B cell (primary cell): ENCODE measurements at regions not wholly inside any gene's neighbourhood (a gene's known extent, or its start where the extent isn't known, plus 50 kb on each side); places are given as distances from the start of the nearest gene placed in this dataset.

ENCODE experiments used
- ATAC-seq: fragments of 200-7000 bp; cut with Tn5 transposase; one replicate; pipeline ENCODE4 v1.10.0; 2021; ENCODE audit warnings: low read depth, mild to moderate bottlenecking, moderate number of reproducible peaks, moderate library complexity
- CTCF ChIA-PET: fragments of 350-600 bp; sonication (Branson Sonifier 250); formaldehyde crosslinking; loops from one replicate; lab custom pipeline; 2021; ENCODE audit warnings: antibody characterized with exemption, inconsistent platforms; lab: Charles Lee
- POLR2A ChIA-PET: fragments of 350-600 bp; sonication (Branson Sonifier 250); formaldehyde crosslinking; loops from one replicate; lab custom pipeline; 2021; ENCODE audit warnings: antibody characterized with exemption; lab: Charles Lee
- DNase-seq: peaks from one replicate; pipeline ENCODE4 v3.0.0; 2013
- H2AFZ ChIP-seq: 2 replicates; pipeline ENCODE4 v1.6.1; 2012; ENCODE audit warnings: mild to moderate bottlenecking, low read depth, low read length; ENCODE audit not compliant: insufficient read depth, poor library complexity, severe bottlenecking
- H3K27ac ChIP-seq, 2 donors: 1 replicate in 1 of 2; 2 replicates in 1 of 2; pipeline ENCODE4 v1.5.1; 2012 to 2013; ENCODE audit warnings: low read length in 2 of 2, mild to moderate bottlenecking in 2 of 2, moderate library complexity in 1 of 2
- H3K27me3 ChIP-seq, 4 experiments: fragments of 200-600 bp in 1 of 4; sonication (generic) in 1 of 4; replicated peaks in 1 of 4; 1 replicate in 2 of 4; 2 replicates in 2 of 4; pipeline versions ENCODE4 v1.6.1 to v1.7.0; 2013 to 2016; ENCODE audit warnings: low read length in 3 of 4, mild to moderate bottlenecking in 2 of 4, mixed read lengths in 1 of 4, moderate library complexity in 1 of 4; ENCODE audit not compliant: insufficient read depth in 4 of 4, control insufficient read depth in 3 of 4; ENCODE audit errors: control extremely low read depth in 1 of 4
- H3K36me3 ChIP-seq, 2 experiments: replicated peaks in 1 of 2; 1 replicate in 1 of 2; 2 replicates in 1 of 2; pipeline versions ENCODE4 v1.6.1 to v1.7.1; 2013; ENCODE audit warnings: low read length in 1 of 2; ENCODE audit not compliant: insufficient read depth in 2 of 2, control insufficient read depth in 1 of 2; ENCODE audit errors: control extremely low read depth in 1 of 2, extremely low read depth in 1 of 2
- H3K4me1 ChIP-seq, 2 donors: fragments of 200-600 bp in 1 of 2; sonication (generic) in 1 of 2; 1 replicate in 1 of 2; 2 replicates in 1 of 2; pipeline versions ENCODE4 v1.5.1 to v1.6.1; 2013 to 2017; ENCODE audit warnings: low read length in 2 of 2; ENCODE audit not compliant: control insufficient read depth in 2 of 2, insufficient read depth in 2 of 2
- H3K4me2 ChIP-seq: replicated peaks from 2 replicates; pipeline ENCODE3; 2012; ENCODE audit warnings: mild to moderate bottlenecking, low read depth, low read length; ENCODE audit not compliant: poor library complexity, severe bottlenecking
- H3K4me3 ChIP-seq, 5 experiments: fragments of 200-600 bp in 1 of 5; sonication (generic) in 1 of 5; 1 replicate in 3 of 5; 2 replicates in 2 of 5; pipeline versions ENCODE4 v1.5.1 to v1.7.0; 2011 to 2016; ENCODE audit warnings: low read length in 4 of 5, mild to moderate bottlenecking in 4 of 5, low read depth in 2 of 5, control low read depth in 1 of 5, moderate library complexity in 1 of 5; ENCODE audit not compliant: insufficient read depth in 1 of 5; ENCODE audit errors: control extremely low read depth in 1 of 5, extremely low read depth in 1 of 5
- H3K79me2 ChIP-seq: fragments of 200-600 bp; sonication (generic); one replicate; pipeline ENCODE4 v1.6.0; 2016; ENCODE audit warnings: low read length; ENCODE audit not compliant: control insufficient read depth, insufficient read depth
- H3K9ac ChIP-seq: fragments of 200-600 bp; sonication (generic); 2 replicates; pipeline ENCODE4 v1.6.1; 2017; ENCODE audit warnings: mild to moderate bottlenecking, low read length, moderate library complexity
- H3K9me3 ChIP-seq, 3 donors: one replicate each; pipeline versions ENCODE4 v1.6.1 to v1.7.1; 2013; ENCODE audit warnings: low read length in 2 of 3; ENCODE audit not compliant: control insufficient read depth in 2 of 3, insufficient read depth in 1 of 3; ENCODE audit errors: control extremely low read depth in 1 of 3
- H4K20me1 ChIP-seq: 2 replicates; pipeline ENCODE4 v1.6.0; 2012; ENCODE audit warnings: mild to moderate bottlenecking, low read length; ENCODE audit not compliant: insufficient read depth, control insufficient read depth, poor library complexity, severe bottlenecking
- H3K27ac Mint-ChIP-seq: one replicate; pipeline ENCODE4 v1.8.0; 2021; ENCODE audit warnings: mixed read lengths
- H3K27me3 Mint-ChIP-seq: one replicate; pipeline ENCODE4 v1.8.0; 2021; ENCODE audit warnings: mixed read lengths
- H3K4me1 Mint-ChIP-seq: one replicate; pipeline ENCODE4 v1.8.0; 2021; ENCODE audit warnings: mixed read lengths
- H3K4me3 Mint-ChIP-seq: one replicate; pipeline ENCODE4 v1.8.0; 2021; ENCODE audit warnings: mixed read lengths
- H3K9me3 Mint-ChIP-seq: one replicate; pipeline ENCODE4 v1.8.0; 2022; ENCODE audit warnings: mixed read lengths; ENCODE audit not compliant: insufficient read depth
- CTCF ChIP-seq: fragments of 200-600 bp; IDR thresholded peaks from one replicate; pipeline ENCODE4 v1.8.0; 2022; ENCODE audit warnings: antibody characterized with exemption, mild to moderate bottlenecking
- EZH2 ChIP-seq: IDR thresholded peaks from 2 replicates; pipeline ENCODE4 v1.6.1; 2012; ENCODE audit warnings: borderline replicate concordance, low read depth, mild to moderate bottlenecking, moderate library complexity, low read length; ENCODE audit not compliant: insufficient read depth, poor library complexity, severe bottlenecking
- WGBS: methylation state at CpG from one replicate; pipeline ENCODE4 v1.1.5; 2013; ENCODE audit warnings: missing lambda C conversion rate; ENCODE audit not compliant: insufficient coverage; 5-methylcytosine and 5-hydroxymethylcytosine counted together
- intact Hi-C: fragments of 100-400 bp; cut with micrococcal nuclease; formaldehyde crosslinking; loops from one replicate; pipeline ENCODE4 v1.10.0; 2022

GRCh38 chr1:99447721-99448120 lies 183.4 kb downstream of the PLPPR4 start:
- no peak for ATAC-seq

DNA sequence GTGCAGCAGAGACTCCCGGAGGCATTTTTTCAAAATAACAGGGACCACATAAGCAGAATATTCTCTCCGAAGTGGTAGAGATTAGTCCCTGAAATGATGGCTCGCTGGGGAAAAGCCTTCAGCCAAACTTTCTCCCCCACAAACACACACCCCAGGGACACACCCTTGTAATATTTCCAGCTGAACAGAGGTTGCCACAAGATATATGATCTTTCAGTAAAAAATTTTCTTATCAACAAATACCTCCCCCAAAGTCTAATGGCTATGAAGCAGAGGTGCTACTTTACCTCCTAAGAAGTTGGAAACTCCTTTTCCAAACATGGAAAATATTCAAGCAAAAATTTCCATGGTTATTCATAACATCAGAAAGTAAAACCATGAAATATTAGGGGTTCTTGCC lies 190.2 kb upstream of the PALMD start:
- H3K4me2 ChIP-seq, result no peak overlapping the region
- no peaks in the 10 kb centered on the region for H3K4me1 Mint-ChIP-seq
- TF ChIP-seq EZH2, result no peak
- TF ChIP-seq CTCF, result no peak
- no peaks in the 10 kb centered on the region for H3K27me3 Mint-ChIP-seq
- ATAC-seq (no peak), DNase-seq (no peak)
- no peaks in the 10 kb centered on the region for H3K36me3 ChIP-seq
- no peak overlapping the region for H3K4me3 Mint-ChIP-seq
- ChIA-PET CTCF (no interaction called here), POLR2A (no interaction called here)
- H3K9me3 Mint-ChIP-seq, result no peaks in the 10 kb centered on the region
- H3K4me1 ChIP-seq, result no peaks in the 10 kb centered on the region
- 80% methylated on average over 2 of the region's 3 CpGs for WGBS
- no peak overlapping the region for H3K27ac ChIP-seq
- H2AFZ ChIP-seq, result no peak overlapping the region
- no peaks in the 10 kb centered on the region for H3K27me3 ChIP-seq
- H3K9ac ChIP-seq, result no peak overlapping the region
- intact Hi-C loops, result no loop called here
- H3K9me3 ChIP-seq, result no peaks in the 10 kb centered on the region
- no peaks in the 10 kb centered on the region for H4K20me1 ChIP-seq
- no peak overlapping the region for H3K27ac Mint-ChIP-seq
- no peak overlapping the region for H3K4me3 ChIP-seq
- H3K79me2 ChIP-seq, result no peaks in the 10 kb centered on the region

More at GRCh38 chr1:99447721-99448120, 183.4 kb downstream of the PLPPR4 start:
- no peaks in the 10 kb centered on the region for H3K36me3 ChIP-seq
- no peak overlapping the region for H3K9ac ChIP-seq
- no peak overlapping the region for H2AFZ ChIP-seq
- H3K27ac ChIP-seq, result no peak overlapping the region
- no peak overlapping the region for H3K4me2 ChIP-seq
- H4K20me1 ChIP-seq, result no peaks in the 10 kb centered on the region
- TF ChIP-seq CTCF (no peak), EZH2 (no peak)
- H3K79me2 ChIP-seq, result no peaks in the 10 kb centered on the region
- no peak overlapping the region for H3K4me3 ChIP-seq
- CTCF ChIA-PET, result no interaction called here
- Mint-ChIP-seq H3K4me1 (no peaks in the 10 kb centered on the region), H3K9me3 (no peaks in the 10 kb centered on the region), H3K4me3 (no peak overlapping the region), H3K27me3 (no peaks in the 10 kb centered on the region), H3K27ac (no peak overlapping the region)
- DNase-seq, result no peak
- POLR2A ChIA-PET, result no interaction called here
- no peaks in the 10 kb centered on the region for H3K27me3 ChIP-seq
- H3K9me3 ChIP-seq, result no peaks in the 10 kb centered on the region
- no peaks in the 10 kb centered on the region for H3K4me1 ChIP-seq
- intact Hi-C loops, result no loop called here
